ENCODE measurements at regions not wholly inside any gene's neighbourhood (a gene's known extent, or its start where the extent isn't known, plus 50 kb on each side); places are given as distances from the start of the nearest gene placed in this dataset.

GRCh38 chrX:112147206-112147605, 64.6 kb upstream of the TRPC5 start:
- CTCF ChIA-PET (ENCODE audit: partially characterized antibody) = interaction anchor here (0.7 to 2.1 kb wide), 12 partner anchors 11 to 99 kb away, joined by 3 to 12 read pairs (median 3); no protein-coding TSS in a partner anchor
- POLR2A ChIA-PET (ENCODE audit: partially characterized antibody) = no interaction called here

More at GRCh38 chrX:112147206-112147605, 64.6 kb upstream of the TRPC5 start:
- Histone ChIP-seq H3K27me3 (replicated peaks in 1 of 4; ENCODE audit: control insufficient read depth in 3 of 4, extremely low read depth in 1 of 4, insufficient read depth in 3 of 4, low read length in 3 of 4) (no peaks in the 10 kb centered on the region), H3K9ac (replicated peaks in 1 of 4; ENCODE audit: extremely low read depth in 1 of 4, low read depth in 3 of 4, low read length in 3 of 4) (no peak overlapping the region), H3K4me3 (ENCODE audit: extremely low read depth in 1 of 4, insufficient read depth in 2 of 4, low read depth in 3 of 4, low read length in 4 of 4) (no peak overlapping the region), H2BK5ac (ENCODE audit: low read depth, low read length) (no peak overlapping the region), H4K8ac (ENCODE audit: extremely low read depth, insufficient read depth, low read length) (no peak overlapping the region), H2BK12ac (ENCODE audit: low read depth, low read length) (no peak overlapping the region), H4K91ac (replicated peaks; ENCODE audit: insufficient read length, low read length) (no peak overlapping the region), H2BK20ac (ENCODE audit: low read length) (no peak overlapping the region), H3K4me2 (ENCODE audit: insufficient read depth in 1 of 2, low read depth in 2 of 2, low read length in 2 of 2) (no peak overlapping the region), H2BK15ac (ENCODE audit: low read length) (no peak overlapping the region), H2AK5ac (ENCODE audit: low read depth, low read length) (no peak overlapping the region), H3K14ac (ENCODE audit: insufficient read length) (no peak overlapping the region), H3K79me2 (ENCODE audit: control insufficient read depth in 1 of 2, insufficient read depth in 2 of 2, low read length in 2 of 2) (no peaks in the 10 kb centered on the region), H2AFZ (ENCODE audit: low read length) (no peak overlapping the region), H3K79me1 (ENCODE audit: low read depth, low read length) (no peaks in the 10 kb centered on the region), H3K9me3 (ENCODE audit: insufficient read depth in 2 of 2, low read depth in 1 of 2, low read length in 1 of 2) (no peaks in the 10 kb centered on the region), H3K4me1 (replicated peaks in 1 of 4; ENCODE audit: control insufficient read depth in 3 of 4, insufficient read depth in 4 of 4, low read length in 3 of 4) (no peaks in the 10 kb centered on the region), H3K27ac (ENCODE audit: low read depth, low read length) (no peak overlapping the region), H4K20me1 (replicated peaks in 1 of 2; ENCODE audit: control insufficient read depth in 1 of 2, insufficient read depth in 2 of 2, low read length in 2 of 2) (no peaks in the 10 kb centered on the region), H3K36me3 (ENCODE audit: control insufficient read depth in 2 of 4, insufficient read depth in 4 of 4, low read length in 3 of 4) (no peaks in the 10 kb centered on the region), H3K4ac (replicated peaks; ENCODE audit: insufficient read length, low read depth, low read length) (no peak overlapping the region), H3K56ac (replicated peaks; ENCODE audit: insufficient read length, low read depth, low read length) (no peak overlapping the region), H4K5ac (ENCODE audit: insufficient read length, low read depth, low read length) (no peak overlapping the region), H3K23me2 (ENCODE audit: low read depth, low read length) (no peaks in the 10 kb centered on the region), H3K18ac (ENCODE audit: extremely low read depth, low read length) (no peak overlapping the region), H3K23ac (ENCODE audit: insufficient read length) (no peak overlapping the region), H2BK120ac (replicated peaks; ENCODE audit: low read depth, low read length) (no peak overlapping the region)
- no peak for TF ChIP-seq SIRT6 (IDR thresholded peaks at IDR 0.05; ENCODE audit: low read length)
- TF ChIP-seq RAD21 (IDR thresholded peaks at IDR 0.05 in 1 of 2, conservative IDR thresholded peaks at IDR 0.05 in 1 of 2; ENCODE audit: low read depth in 2 of 2, low read length in 2 of 2) = peak; percentile 52 to 68
- peak; percentile 69 for TF ChIP-seq EGR1 (IDR thresholded peaks at IDR 0.05; ENCODE audit: borderline replicate concordance, low read depth, low read length)
- peak in 2 of 3 experiments; percentile 42 to 53; a peak in 3 of 4 replicates for TF ChIP-seq CTCF (IDR thresholded peaks at IDR 0.05; ENCODE audit: control extremely low read depth in 1 of 3, insufficient read depth in 1 of 3, low read depth in 1 of 3, low read length in 3 of 3)
- WGBS, 2 experiments (ENCODE audit: extremely low coverage in 1 of 2, insufficient coverage in 1 of 2, insufficient read length in 1 of 2, insufficient replicate concordance in 2 of 2, low coverage in 1 of 2, low lambda C conversion rate in 2 of 2, missing lambda C conversion rate in 1 of 2) = 20% methylated on average over 1 of the region's 2 CpGs; no CpG with 5 or more reads in 1 of the 2 experiments
- DNase-seq (ENCODE audit: low read depth in 1 of 2, low spot score in 2 of 2) (peak in 1 of 2 experiments; percentile 45), FAIRE-seq (peak; percentile 7)
